ENCODE measurements at regions not wholly inside any gene's neighbourhood (a gene's known extent, or its start where the extent isn't known, plus 50 kb on each side); places are given as distances from the start of the nearest gene placed in this dataset.

DNA sequence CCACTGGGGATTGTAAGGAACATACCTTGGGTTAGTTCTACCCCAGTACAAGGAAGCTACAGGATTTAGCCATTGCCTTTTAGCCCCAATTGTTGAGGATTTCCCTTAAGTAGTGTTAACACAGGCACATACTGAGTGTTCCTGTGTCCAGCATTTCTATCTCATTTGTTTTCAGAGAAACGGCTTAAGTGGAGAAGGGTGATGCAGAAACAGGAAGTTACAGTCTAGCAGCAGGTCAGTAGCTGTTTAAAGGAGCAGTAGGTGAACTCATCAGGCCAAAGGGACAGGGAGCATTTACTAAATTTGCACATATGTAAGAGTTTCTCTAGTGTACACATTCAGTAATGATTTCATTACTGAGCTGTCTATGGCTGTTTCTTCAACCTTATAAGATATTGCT, 644.2 kb upstream of the GJE1 start:
- H3K36me3 ChIP-seq (ENCODE audit: insufficient read depth, insufficient read length, low read length), result no peaks in the 10 kb centered on the region
- DNase-seq (ENCODE audit: low read depth, low spot score), result no peak
- H3K27me3 ChIP-seq (ENCODE audit: insufficient read depth, insufficient read length), result no peaks in the 10 kb centered on the region
- H3K4me1 ChIP-seq (ENCODE audit: insufficient read depth, insufficient read length), result no peaks in the 10 kb centered on the region
- TF ChIP-seq YY1 (IDR thresholded peaks at IDR 0.05; ENCODE audit: insufficient read depth, insufficient read length), result no peak
- no peak for TF ChIP-seq SUZ12 (IDR thresholded peaks at IDR 0.05; ENCODE audit: extremely low read depth, insufficient read depth, insufficient read length)
- no peak for TF ChIP-seq ZNF274 (IDR thresholded peaks at IDR 0.05; ENCODE audit: low read depth, low read length)
- no peak overlapping the region for H3K9ac ChIP-seq (ENCODE audit: insufficient read length, low read depth)
- no peaks in the 10 kb centered on the region for H3K9me3 ChIP-seq (ENCODE audit: insufficient read depth, low read length)
- H3K4me3 ChIP-seq (ENCODE audit: insufficient read length, low read depth), result no peak overlapping the region

DNA sequence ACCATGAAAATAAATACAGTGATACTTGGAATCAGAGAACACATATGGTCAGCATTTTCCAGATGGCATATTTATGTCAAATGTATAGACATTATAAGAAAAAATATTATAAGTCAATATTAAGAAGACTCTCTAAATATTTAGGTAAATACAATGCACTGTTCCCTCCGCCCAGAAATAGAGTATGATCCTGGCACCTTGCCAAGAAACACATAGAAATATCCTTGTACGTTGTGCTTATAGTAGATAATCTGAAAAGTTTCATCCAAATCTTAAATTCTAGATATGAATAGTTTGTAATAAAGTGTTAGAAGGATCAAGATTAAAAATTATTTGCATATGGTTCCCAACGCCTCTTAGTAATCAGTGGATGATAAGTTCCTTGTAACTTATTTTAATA, 645.8 kb upstream of the GJE1 start:
- Histone ChIP-seq H3K36me3 (ENCODE audit: insufficient read depth, insufficient read length, low read length) (no peaks in the 10 kb centered on the region), H3K4me3 (ENCODE audit: insufficient read length, low read depth) (no peak overlapping the region), H3K27me3 (ENCODE audit: insufficient read depth, insufficient read length) (no peaks in the 10 kb centered on the region), H3K9ac (ENCODE audit: insufficient read length, low read depth) (no peak overlapping the region), H3K4me1 (ENCODE audit: insufficient read depth, insufficient read length) (no peaks in the 10 kb centered on the region), H3K9me3 (ENCODE audit: insufficient read depth, low read length) (no peaks in the 10 kb centered on the region)
- no peak for DNase-seq (ENCODE audit: low read depth, low spot score)
- TF ChIP-seq YY1 (IDR thresholded peaks at IDR 0.05; ENCODE audit: insufficient read depth, insufficient read length), result no peak
- no peak for TF ChIP-seq ZNF274 (IDR thresholded peaks at IDR 0.05; ENCODE audit: low read depth, low read length)
- no peak for TF ChIP-seq SUZ12 (IDR thresholded peaks at IDR 0.05; ENCODE audit: extremely low read depth, insufficient read depth, insufficient read length)

DNA sequence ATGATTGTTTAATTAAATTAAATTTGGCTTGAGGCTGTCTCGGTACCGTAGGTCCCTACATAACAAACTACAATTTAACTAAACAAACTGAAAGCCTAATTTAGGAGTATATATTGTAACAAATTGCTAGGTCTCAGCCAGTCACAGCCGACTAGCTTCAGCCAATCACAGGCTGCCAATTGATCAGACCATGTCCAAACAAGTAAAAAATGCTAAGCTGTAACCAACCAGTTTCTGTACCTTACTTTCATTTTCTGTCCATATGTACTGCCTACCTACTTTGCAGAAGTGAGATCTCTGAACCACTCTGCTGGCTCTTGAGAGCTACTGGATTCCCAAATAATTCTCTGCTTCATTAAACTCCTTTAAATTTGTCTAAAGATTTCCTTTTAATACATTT, 648.0 kb upstream of the GJE1 start:
- Histone ChIP-seq H3K27me3 (ENCODE audit: insufficient read depth, insufficient read length) (no peaks in the 10 kb centered on the region), H3K36me3 (ENCODE audit: insufficient read depth, insufficient read length, low read length) (no peaks in the 10 kb centered on the region), H3K9ac (ENCODE audit: insufficient read length, low read depth) (no peak overlapping the region), H3K9me3 (ENCODE audit: insufficient read depth, low read length) (no peaks in the 10 kb centered on the region; the same call in 1 of the 2 replicates), H3K4me3 (ENCODE audit: insufficient read length, low read depth) (no peak overlapping the region), H3K4me1 (ENCODE audit: insufficient read depth, insufficient read length) (no peaks in the 10 kb centered on the region)
- no peak for DNase-seq (ENCODE audit: low read depth, low spot score)
- no peak for TF ChIP-seq SUZ12 (IDR thresholded peaks at IDR 0.05; ENCODE audit: extremely low read depth, insufficient read depth, insufficient read length)
- TF ChIP-seq YY1 (IDR thresholded peaks at IDR 0.05; ENCODE audit: insufficient read depth, insufficient read length), result no peak
- no peak for TF ChIP-seq ZNF274 (IDR thresholded peaks at IDR 0.05; ENCODE audit: low read depth, low read length)

DNA sequence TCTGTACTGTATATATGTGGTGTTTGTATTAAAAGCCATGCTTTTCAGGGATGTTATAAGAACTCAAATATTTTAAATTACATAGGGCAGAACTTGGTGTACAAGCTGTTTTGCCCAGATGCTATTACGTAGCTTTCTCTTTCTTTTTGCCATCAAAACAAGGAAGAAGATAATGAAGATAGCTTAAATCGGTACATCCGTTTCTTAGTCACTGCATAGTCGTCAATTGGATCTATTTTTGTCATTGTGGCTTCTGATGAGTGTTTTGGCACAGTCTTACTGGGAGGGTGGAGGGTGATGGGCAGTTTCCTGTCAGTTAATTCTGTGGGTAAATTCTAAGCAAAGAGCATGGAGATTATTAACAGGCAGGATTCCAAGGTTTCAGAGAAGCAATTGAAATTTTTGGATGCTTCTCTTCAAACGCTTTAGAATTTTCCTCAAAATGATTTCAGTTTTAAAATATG, 649.1 kb upstream of the GJE1 start:
- no peak overlapping the region for H3K9ac ChIP-seq (ENCODE audit: insufficient read length, low read depth)
- H3K36me3 ChIP-seq (ENCODE audit: insufficient read depth, insufficient read length, low read length), result no peaks in the 10 kb centered on the region
- no peaks in the 10 kb centered on the region; the same call in 1 of the 2 replicates for H3K9me3 ChIP-seq (ENCODE audit: insufficient read depth, low read length)
- no peaks in the 10 kb centered on the region for H3K27me3 ChIP-seq (ENCODE audit: insufficient read depth, insufficient read length)
- no peaks in the 10 kb centered on the region for H3K4me1 ChIP-seq (ENCODE audit: insufficient read depth, insufficient read length)
- TF ChIP-seq SUZ12 (IDR thresholded peaks at IDR 0.05; ENCODE audit: extremely low read depth, insufficient read depth, insufficient read length) (no peak), YY1 (IDR thresholded peaks at IDR 0.05; ENCODE audit: insufficient read depth, insufficient read length) (no peak), ZNF274 (IDR thresholded peaks at IDR 0.05; ENCODE audit: low read depth, low read length) (no peak)
- H3K4me3 ChIP-seq (ENCODE audit: insufficient read length, low read depth), result no peak overlapping the region
- DNase-seq (ENCODE audit: low read depth, low spot score), result no peak

DNA sequence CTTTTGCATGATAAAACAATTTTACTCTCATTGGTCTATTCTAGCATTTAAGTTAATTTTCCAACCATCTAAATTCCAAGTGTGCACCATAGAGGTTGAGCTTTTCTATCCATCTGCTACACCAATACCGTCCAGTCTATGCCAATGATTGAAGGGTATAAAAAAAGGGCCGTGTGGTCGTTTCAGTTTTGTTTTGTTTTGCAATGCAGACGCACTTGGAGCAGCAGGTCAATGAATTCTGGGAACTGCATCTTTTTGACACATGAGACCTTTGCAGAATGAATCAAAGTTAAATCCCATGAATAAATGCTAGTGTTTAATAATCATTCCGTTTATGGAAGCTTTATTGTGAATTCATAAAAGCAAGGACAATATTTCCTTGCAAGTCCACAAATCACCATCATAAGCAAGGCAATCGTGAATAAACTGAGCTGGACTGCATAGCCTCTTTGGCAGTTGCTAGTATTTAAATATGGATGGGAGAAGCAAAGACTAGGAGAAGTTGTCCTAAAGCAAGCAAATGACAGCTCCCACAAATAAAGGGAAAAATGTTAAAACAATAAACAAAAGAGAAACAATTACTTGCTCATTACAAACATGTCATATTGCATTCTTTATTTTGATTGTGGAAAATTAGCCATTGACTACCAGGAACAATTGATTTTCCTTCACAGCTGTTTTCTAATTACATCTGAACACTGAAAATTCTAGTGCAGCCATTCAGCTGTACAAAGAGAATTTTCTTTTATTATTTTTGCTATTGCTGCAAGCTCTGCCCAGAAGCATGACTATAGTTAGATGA, 649.7 kb upstream of the GJE1 start:
- H3K27me3 ChIP-seq (ENCODE audit: insufficient read depth, insufficient read length), result no peaks in the 10 kb centered on the region
- H3K4me1 ChIP-seq (ENCODE audit: insufficient read depth, insufficient read length), result no peaks in the 10 kb centered on the region
- no peak for DNase-seq (ENCODE audit: low read depth, low spot score)
- H3K9me3 ChIP-seq (ENCODE audit: insufficient read depth, low read length), result no peaks in the 10 kb centered on the region; the same call in 1 of the 2 replicates
- no peaks in the 10 kb centered on the region for H3K36me3 ChIP-seq (ENCODE audit: insufficient read depth, insufficient read length, low read length)
- TF ChIP-seq YY1 (IDR thresholded peaks at IDR 0.05; ENCODE audit: insufficient read depth, insufficient read length) (no peak), ZNF274 (IDR thresholded peaks at IDR 0.05; ENCODE audit: low read depth, low read length) (no peak), SUZ12 (IDR thresholded peaks at IDR 0.05; ENCODE audit: extremely low read depth, insufficient read depth, insufficient read length) (no peak)
- H3K4me3 ChIP-seq (ENCODE audit: insufficient read length, low read depth), result no peak overlapping the region
- no peak overlapping the region for H3K9ac ChIP-seq (ENCODE audit: insufficient read length, low read depth)

DNA sequence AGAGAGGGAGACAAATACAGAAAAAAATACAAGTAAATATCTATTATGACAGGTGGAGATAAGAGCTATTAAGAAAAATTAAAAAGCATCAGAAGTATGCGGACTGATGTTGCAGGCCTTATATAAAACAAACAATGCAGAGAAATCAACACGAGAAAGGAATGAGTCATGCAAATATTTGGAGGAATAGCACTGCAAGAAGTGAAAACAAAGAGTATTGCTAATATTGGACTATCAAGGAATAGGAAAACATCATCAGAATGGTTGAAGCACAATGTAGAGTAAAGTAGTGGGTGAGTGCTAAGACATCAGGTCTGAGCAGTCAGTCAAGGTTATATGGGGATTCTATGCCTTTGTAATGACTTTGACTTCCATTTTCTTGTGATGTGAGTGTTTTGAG, 657.5 kb upstream of the GJE1 start:
- H3K4me1 ChIP-seq (ENCODE audit: insufficient read depth, insufficient read length), result no peaks in the 10 kb centered on the region
- DNase-seq (ENCODE audit: low read depth, low spot score), result no peak
- H3K27me3 ChIP-seq (ENCODE audit: insufficient read depth, insufficient read length), result no peaks in the 10 kb centered on the region
- no peaks in the 10 kb centered on the region for H3K36me3 ChIP-seq (ENCODE audit: insufficient read depth, insufficient read length, low read length)
- no peak for TF ChIP-seq SUZ12 (IDR thresholded peaks at IDR 0.05; ENCODE audit: extremely low read depth, insufficient read depth, insufficient read length)
- TF ChIP-seq YY1 (IDR thresholded peaks at IDR 0.05; ENCODE audit: insufficient read depth, insufficient read length), result no peak
- no peak for TF ChIP-seq ZNF274 (IDR thresholded peaks at IDR 0.05; ENCODE audit: low read depth, low read length)
- H3K9ac ChIP-seq (ENCODE audit: insufficient read length, low read depth), result no peak overlapping the region
- no peak overlapping the region for H3K4me3 ChIP-seq (ENCODE audit: insufficient read length, low read depth)
- peaks cover 25% of the 10 kb centered on the region; the same call in 1 of the 2 replicates for H3K9me3 ChIP-seq (ENCODE audit: insufficient read depth, low read length)

DNA sequence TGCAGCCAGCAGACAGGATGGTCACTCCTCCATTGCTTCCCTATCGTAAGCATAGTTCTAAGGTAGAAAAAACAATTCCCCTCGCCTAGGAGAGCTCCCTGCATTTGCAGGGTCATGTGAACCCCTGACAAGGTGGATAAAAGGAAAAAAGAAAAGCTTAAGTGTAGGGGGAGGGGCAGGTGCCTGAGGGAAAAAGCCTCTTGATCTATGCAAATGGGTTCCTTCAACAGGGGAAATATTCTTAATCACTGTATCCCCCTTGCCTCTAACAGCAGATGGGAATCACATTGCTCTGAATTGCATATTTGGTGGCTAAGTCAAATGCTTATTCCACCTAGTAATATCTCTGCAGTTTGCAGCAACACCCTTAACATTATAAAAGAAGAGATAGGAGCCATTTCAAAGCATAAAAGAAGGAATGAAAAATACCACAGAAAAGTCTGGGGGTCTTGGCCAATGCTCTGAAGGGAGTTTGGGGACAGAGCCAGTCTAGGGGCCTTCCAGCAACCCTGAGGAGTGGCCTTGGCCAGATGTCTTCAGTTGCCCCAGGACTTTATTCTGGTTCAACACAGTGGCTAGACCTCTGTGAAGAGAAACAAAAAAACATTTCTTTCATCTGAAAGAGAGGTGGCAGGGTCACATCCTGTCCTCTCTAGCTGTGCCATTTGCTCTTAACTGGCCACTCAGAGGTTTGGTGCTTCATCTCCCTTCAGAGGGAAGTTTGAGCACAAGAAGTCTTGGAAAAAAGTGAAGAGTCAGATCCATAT, 660.4 kb upstream of the GJE1 start:
- no peaks in the 10 kb centered on the region for H3K4me1 ChIP-seq (ENCODE audit: insufficient read depth, insufficient read length)
- no peaks in the 10 kb centered on the region for H3K36me3 ChIP-seq (ENCODE audit: insufficient read depth, insufficient read length, low read length)
- H3K9ac ChIP-seq (ENCODE audit: insufficient read length, low read depth), result no peak overlapping the region
- H3K9me3 ChIP-seq (ENCODE audit: insufficient read depth, low read length), result peaks cover 25% of the 10 kb centered on the region; the same call in 1 of the 2 replicates
- TF ChIP-seq YY1 (IDR thresholded peaks at IDR 0.05; ENCODE audit: insufficient read depth, insufficient read length) (no peak), SUZ12 (IDR thresholded peaks at IDR 0.05; ENCODE audit: extremely low read depth, insufficient read depth, insufficient read length) (no peak), ZNF274 (IDR thresholded peaks at IDR 0.05; ENCODE audit: low read depth, low read length) (no peak)
- DNase-seq (ENCODE audit: low read depth, low spot score), result peak; percentile 59
- no peak overlapping the region for H3K4me3 ChIP-seq (ENCODE audit: insufficient read length, low read depth)
- no peaks in the 10 kb centered on the region for H3K27me3 ChIP-seq (ENCODE audit: insufficient read depth, insufficient read length)
